K562 (cell line): ENCODE measurements at regions not wholly inside any gene's neighbourhood (a gene's known extent, or its start where the extent isn't known, plus 50 kb on each side); places are given as distances from the start of the nearest gene placed in this dataset.

Experiments used
- ATAC-seq: fragments of 200-7000 bp; cut with Tn5 transposase; 3 replicates; pipeline ENCODE4 v1.9.1; 2020; ENCODE audit warnings: moderate library complexity
- BruUV-seq: library from RNA; stranded (reverse); fragments of 400-500 nt; replicated peaks from 2 replicates; lab custom pipeline; 2021; lab: Mats Ljungman, UMichigan
- CTCF ChIA-PET: fragments of 300-600 bp; formaldehyde crosslinking; extraction: SDS; loops from one replicate; lab custom pipeline; 2021; ENCODE audit warnings: low intra/inter-chr PET ratio; lab: Yijun Ruan, JAX
- POLR2A ChIA-PET: fragments of 300-600, 350-650 bp; sonication (Branson Sonifier 250); formaldehyde crosslinking; extraction: SDS; loops from one replicate; lab custom pipeline; 2021; ENCODE audit warnings: antibody characterized with exemption, inconsistent platforms; lab: Yijun Ruan, JAX
- DNase-seq, 4 experiments: peaks; one replicate each; pipeline versions ENCODE4 v3.0.0 to v3.0.0-alpha.2; 2011 to 2018; ENCODE audit warnings: low spot score in 3 of 4, mixed read lengths in 3 of 4; ENCODE audit errors: extremely low read depth in 1 of 4
- FAIRE-seq: peaks from 2 replicates; lab custom pipeline; 2011; peaks lifted over from hg19 to GRCh38; lab: Jason Lieb, UNC
- H2AFZ ChIP-seq: 2 replicates; pipeline ENCODE4 v1.6.0; 2011; ENCODE audit warnings: low read depth, low read length, control low read depth, inconsistent platforms
- H3K27ac ChIP-seq: fragments of 200-600 bp; 3 replicates; pipeline ENCODE4 v1.8.0; 2011; ENCODE audit warnings: low read depth, mild to moderate bottlenecking, control low read depth, inconsistent platforms, low read length, moderate library complexity, mixed read lengths; ENCODE audit errors: extremely low read depth
- H3K27me3 ChIP-seq, 2 experiments: fragments of 300-600 bp in 1 of 2; 2 replicates in 1 of 2; 3 replicates in 1 of 2; pipeline versions ENCODE4 v1.6.0 to v1.8.0; 2011; ENCODE audit warnings: inconsistent platforms in 2 of 2, low read length in 2 of 2, mild to moderate bottlenecking in 1 of 2, mixed read lengths in 1 of 2, moderate library complexity in 1 of 2; ENCODE audit not compliant: control insufficient read depth in 2 of 2, insufficient read depth in 2 of 2
- H3K36me3 ChIP-seq: fragments of 300-600 bp; 3 replicates; pipeline ENCODE4 v1.8.0; 2011; ENCODE audit warnings: mild to moderate bottlenecking, low read length, inconsistent platforms; ENCODE audit not compliant: control insufficient read depth, insufficient read depth
- H3K4me1 ChIP-seq, 2 experiments: fragments of 200-600 bp in 1 of 2; replicated peaks in 1 of 2; 2 replicates in 1 of 2; 3 replicates in 1 of 2; pipeline versions ENCODE4 v1.5.1 to v1.8.0; 2011; ENCODE audit warnings: inconsistent platforms in 2 of 2, low read length in 2 of 2, mild to moderate bottlenecking in 1 of 2, mixed read lengths in 1 of 2, moderate library complexity in 1 of 2; ENCODE audit not compliant: control insufficient read depth in 2 of 2, insufficient read depth in 2 of 2
- H3K4me2 ChIP-seq: 2 replicates; pipeline ENCODE4 v1.6.1; 2011; ENCODE audit warnings: low read length, control low read depth, inconsistent platforms, mixed read lengths; ENCODE audit not compliant: insufficient read depth
- H3K4me3 ChIP-seq: fragments of 200-600 bp; sonication (generic), shearing (Covaris generic); 2 replicates; pipeline ENCODE4 v1.5.1; 2016; ENCODE audit warnings: control low read depth, inconsistent platforms
- H3K79me2 ChIP-seq: fragments of 200-600 bp; 3 replicates; pipeline ENCODE4 v1.8.0; 2011; ENCODE audit warnings: low read length, inconsistent platforms; ENCODE audit not compliant: control insufficient read depth, insufficient read depth
- H3K9ac ChIP-seq, 2 experiments: 2 replicates each; pipeline versions ENCODE4 v1.6.0 to v1.6.1; 2011; ENCODE audit warnings: low read depth in 2 of 2, low read length in 2 of 2, control low read depth in 1 of 2, inconsistent platforms in 1 of 2, mild to moderate bottlenecking in 1 of 2, mixed read lengths in 1 of 2; ENCODE audit not compliant: insufficient read depth in 1 of 2
- H3K9me1 ChIP-seq: one replicate; pipeline ENCODE4 v1.6.0; 2011; ENCODE audit warnings: inconsistent platforms, mild to moderate bottlenecking, low read length, moderate library complexity; ENCODE audit not compliant: control insufficient read depth, insufficient read depth
- H3K9me3 ChIP-seq: replicated peaks from 2 replicates; pipeline ENCODE4 v1.5.1; 2011; ENCODE audit warnings: low read depth, low read length, inconsistent platforms; ENCODE audit not compliant: control insufficient read depth, insufficient read depth
- H4K20me1 ChIP-seq: replicated peaks from 2 replicates; pipeline ENCODE4 v1.6.1; 2011; ENCODE audit warnings: low read length, inconsistent platforms, mixed read lengths; ENCODE audit not compliant: control insufficient read depth, insufficient read depth
- BCOR ChIP-seq: fragments of 450-650 bp; IDR thresholded peaks from 2 replicates; pipeline ENCODE4 v1.6.1; 2016
- GTF3C2 ChIP-seq: IDR thresholded peaks from 3 replicates; pipeline ENCODE4 v1.6.1; 2011; ENCODE audit warnings: borderline replicate concordance, mild to moderate bottlenecking, moderate library complexity; ENCODE audit not compliant: insufficient read length; ENCODE audit errors: extremely low read depth
- HES1 ChIP-seq: fragments of 450-650 bp; IDR thresholded peaks from 2 replicates; pipeline ENCODE4 v1.6.1; 2016; ENCODE audit warnings: low read depth, mild to moderate bottlenecking, moderate library complexity
- HINFP ChIP-seq: fragments of 450-650 bp; conservative IDR thresholded peaks from 2 replicates; pipeline ENCODE4 v1.6.1; 2016; ENCODE audit warnings: missing genetic modification characterization, low read depth, mild to moderate bottlenecking, control low read depth, missing compliant biosample characterization
- POLR2B ChIP-seq: fragments of 450-650 bp; IDR thresholded peaks from 2 replicates; pipeline ENCODE4 v1.6.1; 2018; ENCODE audit warnings: low read depth; ENCODE audit not compliant: partially characterized antibody
- ZBTB33 ChIP-seq: sonication (generic); formaldehyde crosslinking; IDR thresholded peaks from 2 replicates; pipeline ENCODE4 v1.8.1; 2023; ENCODE audit warnings: mild to moderate bottlenecking, missing genetic modification reagents
- WGBS: fragments of 100-300 bp; shearing (Covaris generic); methylation state at CpG from one replicate; pipeline ENCODE4 v1.1.6; 2016; ENCODE audit warnings: low coverage, mixed read lengths; ENCODE audit not compliant: insufficient coverage; ENCODE audit errors: missing lambda C conversion rate; 5-methylcytosine and 5-hydroxymethylcytosine counted together
- in situ Hi-C: fragments of 300-500 bp; cut with MboI; formaldehyde crosslinking; loops from 4 replicates; pipeline ENCODE4 v1.15.0; 2018; ENCODE audit warnings: inconsistent platforms, mixed read lengths
- intact Hi-C: fragments of 100-400 bp; cut with micrococcal nuclease; formaldehyde crosslinking; loops from 2 replicates; pipeline ENCODE4 v1.14.2; 2022

- no peaks in the 10 kb centered on the region for H3K9me1 ChIP-seq
- no peak overlapping the region for H3K4me2 ChIP-seq
- TF ChIP-seq POLR2B (no peak), GTF3C2 (no peak), HES1 (no peak), ZBTB33 (CRISPR knock-in tag) (no peak), BCOR (no peak), HINFP (no peak)
- no peak overlapping the region for H3K4me3 ChIP-seq
- no peak overlapping the region for H3K9ac ChIP-seq
- H3K79me2 ChIP-seq = no peaks in the 10 kb centered on the region
- intact Hi-C loops (no loop called here), in situ Hi-C loops (no loop called here)
- H3K27ac ChIP-seq = no peak overlapping the region
- CTCF ChIA-PET = no interaction called here
- POLR2A ChIA-PET = no interaction called here
- no peaks in the 10 kb centered on the region for H3K36me3 ChIP-seq
- no peaks in the 10 kb centered on the region for H3K4me1 ChIP-seq
- no peak overlapping the region for H2AFZ ChIP-seq
- FAIRE-seq = no peak
- no peaks in the 10 kb centered on the region for H4K20me1 ChIP-seq
- BruUV-seq = no TSS peak
- H3K27me3 ChIP-seq = no peaks in the 10 kb centered on the region
- ATAC-seq = no peak
- 7% methylated on average over 1 of the region's 2 CpGs for WGBS
- no peaks in the 10 kb centered on the region for H3K9me3 ChIP-seq
- DNase-seq = no peak
These were observed 178.2 kb upstream of the HCCS start for GRCh38 chrX:10932842-10933440.
